ENCODE measurements at regions not wholly inside any gene's neighbourhood (a gene's known extent, or its start where the extent isn't known, plus 50 kb on each side); places are given as distances from the start of the nearest gene placed in this dataset.
"Not testable (repeated sequence)": the region's sequence is repeated elsewhere in the genome, so short reads cannot be mapped to it uniquely, and the experiment has no call there.

GRCh38 chr3:90180543-90180942, 1073.1 kb downstream of the EPHA3 start:
- no peak overlapping the region for H3K4me3 ChIP-seq (ENCODE audit: low read depth, low read length)
- CTCF ChIA-PET: no interaction called here
- H3K9me3 ChIP-seq (ENCODE audit: control insufficient read depth, insufficient read depth, low read length): peaks cover 4% of the 10 kb centered on the region
- H3K27ac ChIP-seq (ENCODE audit: low read depth, low read length): no peak overlapping the region
- DNase-seq (ENCODE audit: low read depth, low spot score): no peak
- no peaks in the 10 kb centered on the region for H3K27me3 ChIP-seq (ENCODE audit: control insufficient read depth, insufficient read depth, low read length)
- POLR2A ChIA-PET: no interaction called here
- TF ChIP-seq, protein P1, sequence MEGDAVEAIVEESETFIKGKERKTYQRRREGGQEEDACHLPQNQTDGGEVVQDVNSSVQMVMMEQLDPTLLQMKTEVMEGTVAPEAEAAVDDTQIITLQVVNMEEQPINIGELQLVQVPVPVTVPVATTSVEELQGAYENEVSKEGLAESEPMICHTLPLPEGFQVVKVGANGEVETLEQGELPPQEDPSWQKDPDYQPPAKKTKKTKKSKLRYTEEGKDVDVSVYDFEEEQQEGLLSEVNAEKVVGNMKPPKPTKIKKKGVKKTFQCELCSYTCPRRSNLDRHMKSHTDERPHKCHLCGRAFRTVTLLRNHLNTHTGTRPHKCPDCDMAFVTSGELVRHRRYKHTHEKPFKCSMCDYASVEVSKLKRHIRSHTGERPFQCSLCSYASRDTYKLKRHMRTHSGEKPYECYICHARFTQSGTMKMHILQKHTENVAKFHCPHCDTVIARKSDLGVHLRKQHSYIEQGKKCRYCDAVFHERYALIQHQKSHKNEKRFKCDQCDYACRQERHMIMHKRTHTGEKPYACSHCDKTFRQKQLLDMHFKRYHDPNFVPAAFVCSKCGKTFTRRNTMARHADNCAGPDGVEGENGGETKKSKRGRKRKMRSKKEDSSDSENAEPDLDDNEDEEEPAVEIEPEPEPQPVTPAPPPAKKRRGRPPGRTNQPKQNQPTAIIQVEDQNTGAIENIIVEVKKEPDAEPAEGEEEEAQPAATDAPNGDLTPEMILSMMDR (IDR thresholded peaks at IDR 0.05; ENCODE audit: low read depth, low read length): no peak

GRCh38 chr3:90182291-90182976, 1075.0 kb downstream of the EPHA3 start:
- POLR2A ChIA-PET; H3K27ac ChIP-seq (ENCODE audit: low read depth, low read length); H3K27me3 ChIP-seq (ENCODE audit: control insufficient read depth, insufficient read depth, low read length); H3K9me3 ChIP-seq (ENCODE audit: control insufficient read depth, insufficient read depth, low read length); DNase-seq (ENCODE audit: low read depth, low spot score): not testable (repeated sequence)
- TF ChIP-seq, protein P1 (IDR thresholded peaks at IDR 0.05; ENCODE audit: low read depth, low read length): peak; percentile 44
- CTCF ChIA-PET: interaction anchor here (1.6 kb wide), 1 partner anchor 1963 kb away, joined by 7 read pairs; no protein-coding TSS in a partner anchor
- peak overlapping the region; percentile 27; the same call in 1 of the 2 replicates for H3K4me3 ChIP-seq (ENCODE audit: low read depth, low read length)

- POLR2A ChIA-PET: no interaction called here
- CTCF ChIA-PET: no interaction called here
- no peak for DNase-seq (ENCODE audit: low read depth, low spot score)
These were observed 1077.4 kb downstream of the EPHA3 start for GRCh38 chr3:90184861-90185260.

DNA sequence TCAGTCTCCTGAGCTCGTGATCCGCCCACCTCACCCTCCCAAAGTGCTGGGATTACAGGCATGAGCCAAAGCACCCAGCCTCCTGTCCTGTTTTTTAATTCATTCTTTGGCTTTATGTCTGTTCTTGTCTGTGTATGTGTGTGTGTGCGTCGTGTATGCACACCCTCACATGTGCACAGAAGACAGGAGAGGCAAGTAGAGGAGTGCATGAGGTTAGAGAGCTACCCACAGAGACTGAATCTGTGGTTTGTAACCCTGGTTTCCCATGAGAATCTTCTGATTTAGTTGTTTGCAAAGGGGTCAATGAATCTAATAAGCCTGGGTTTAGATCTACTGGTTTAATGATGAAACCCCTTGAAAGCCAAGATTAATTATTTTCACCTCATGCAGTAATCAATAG, 1090.0 kb downstream of the EPHA3 start:
- H3K9me3 ChIP-seq (ENCODE audit: control insufficient read depth, insufficient read depth, low read length): peaks cover 15% of the 10 kb centered on the region
- POLR2A ChIA-PET; H3K4me3 ChIP-seq (ENCODE audit: low read depth, low read length); DNase-seq (ENCODE audit: low read depth, low spot score); H3K27me3 ChIP-seq (ENCODE audit: control insufficient read depth, insufficient read depth, low read length); H3K27ac ChIP-seq (ENCODE audit: low read depth, low read length); CTCF ChIA-PET: not testable (repeated sequence)

More at GRCh38 chr3:90184861-90185260, 1077.4 kb downstream of the EPHA3 start:
- Histone ChIP-seq H3K27me3 (ENCODE audit: control insufficient read depth, insufficient read depth, low read length) (no peaks in the 10 kb centered on the region), H3K9me3 (ENCODE audit: control insufficient read depth, insufficient read depth, low read length) (no peaks in the 10 kb centered on the region; the same call in 1 of the 2 replicates), H3K4me3 (ENCODE audit: low read depth, low read length) (no peak overlapping the region), H3K27ac (ENCODE audit: low read depth, low read length) (no peak overlapping the region)
- TF ChIP-seq, protein P1 (IDR thresholded peaks at IDR 0.05; ENCODE audit: low read depth, low read length): no peak

DNA sequence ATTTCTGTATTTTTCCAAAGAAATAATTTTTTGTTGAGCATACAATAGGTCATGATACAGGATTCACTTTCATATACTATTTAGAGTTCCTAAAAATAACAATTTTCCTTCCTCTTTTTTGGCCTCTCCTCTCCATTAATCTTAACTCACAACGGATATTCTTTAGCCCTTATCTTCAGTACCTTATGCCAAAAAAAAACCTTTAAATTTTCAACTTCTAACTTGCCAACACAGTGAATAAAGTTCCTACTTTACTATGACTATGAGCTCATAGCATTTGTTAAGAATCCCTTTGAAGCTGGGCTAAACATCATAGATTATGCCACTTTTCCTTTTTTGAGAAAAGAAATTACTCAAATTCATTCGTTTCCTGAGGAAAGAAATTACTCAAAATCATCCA, 1095.5 kb downstream of the EPHA3 start:
- H3K27ac ChIP-seq (ENCODE audit: low read depth, low read length); H3K4me3 ChIP-seq (ENCODE audit: low read depth, low read length); H3K9me3 ChIP-seq (ENCODE audit: control insufficient read depth, insufficient read depth, low read length); H3K27me3 ChIP-seq (ENCODE audit: control insufficient read depth, insufficient read depth, low read length); DNase-seq (ENCODE audit: low read depth, low spot score); POLR2A ChIA-PET: not testable (repeated sequence)
- CTCF ChIA-PET: interaction anchor here (0.6 kb wide), 1 partner anchor 52 kb away, joined by 3 read pairs; no protein-coding TSS in a partner anchor

DNA sequence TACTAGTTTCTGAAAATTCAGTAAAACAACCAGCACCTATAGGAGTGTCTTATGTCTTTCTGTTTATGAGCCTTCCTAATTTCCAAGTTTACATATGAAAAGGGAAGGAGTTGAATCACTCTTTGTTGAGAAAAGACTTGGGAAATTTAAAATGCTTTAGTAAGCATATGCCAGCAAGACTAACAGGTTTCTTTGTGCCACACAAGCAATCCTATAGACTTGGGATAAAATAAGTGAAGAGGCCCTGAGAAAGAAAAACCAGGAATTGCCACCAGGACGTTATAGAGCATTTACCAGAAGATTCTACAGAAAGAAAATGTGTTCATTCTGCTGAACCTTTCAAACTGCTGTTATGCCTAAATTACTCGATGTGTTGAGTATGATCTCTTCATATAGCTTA, 1099.1 kb downstream of the EPHA3 start:
- DNase-seq (ENCODE audit: low read depth, low spot score); H3K27ac ChIP-seq (ENCODE audit: low read depth, low read length); CTCF ChIA-PET; H3K4me3 ChIP-seq (ENCODE audit: low read depth, low read length); POLR2A ChIA-PET; H3K9me3 ChIP-seq (ENCODE audit: control insufficient read depth, insufficient read depth, low read length); H3K27me3 ChIP-seq (ENCODE audit: control insufficient read depth, insufficient read depth, low read length): not testable (repeated sequence)

- H3K27me3 ChIP-seq (ENCODE audit: control insufficient read depth, insufficient read depth, low read length); DNase-seq (ENCODE audit: low read depth, low spot score); H3K4me3 ChIP-seq (ENCODE audit: low read depth, low read length); POLR2A ChIA-PET; CTCF ChIA-PET; H3K27ac ChIP-seq (ENCODE audit: low read depth, low read length); H3K9me3 ChIP-seq (ENCODE audit: control insufficient read depth, insufficient read depth, low read length): not testable (repeated sequence)
These were observed 1100.1 kb downstream of the EPHA3 start for GRCh38 chr3:90207353-90208097.
